ENCODE measurements at regions not wholly inside any gene's neighbourhood (a gene's known extent, or its start where the extent isn't known, plus 50 kb on each side); places are given as distances from the start of the nearest gene placed in this dataset.
"Not testable (repeated sequence)": the region's sequence is repeated elsewhere in the genome, so short reads cannot be mapped to it uniquely, and the experiment has no call there.

DNA sequence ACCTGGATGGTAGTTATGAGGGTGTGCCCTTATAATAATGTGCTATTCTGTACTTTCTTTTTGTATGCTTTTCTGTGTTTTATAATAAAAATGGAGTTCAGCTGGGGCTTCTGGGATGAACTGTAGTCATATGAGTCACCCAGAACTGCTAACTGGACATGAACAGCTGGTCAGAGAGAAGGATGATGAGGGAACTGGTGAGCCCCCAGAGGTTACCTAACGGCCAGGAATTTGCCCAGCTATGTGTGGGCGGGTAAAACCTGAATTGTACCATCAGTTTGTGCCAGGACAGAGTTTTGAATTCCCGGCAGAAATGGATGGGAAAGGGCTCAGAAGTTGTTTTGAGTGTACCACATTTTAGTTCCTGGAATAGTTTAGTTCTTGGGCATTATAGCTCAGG lies 138.0 kb upstream of the USP9X start:
- in situ Hi-C loops (cut with HindIII; ENCODE audit: low pct_unique_long_range_greater_than_20kb, low sequenced_read_pairs), result no loop called here
- no peak for DNase-seq (ENCODE audit: low read depth in 1 of 2, low spot score in 1 of 2)
- no peak for TF ChIP-seq JUND (IDR thresholded peaks at IDR 0.05; ENCODE audit: low read depth)

DNA sequence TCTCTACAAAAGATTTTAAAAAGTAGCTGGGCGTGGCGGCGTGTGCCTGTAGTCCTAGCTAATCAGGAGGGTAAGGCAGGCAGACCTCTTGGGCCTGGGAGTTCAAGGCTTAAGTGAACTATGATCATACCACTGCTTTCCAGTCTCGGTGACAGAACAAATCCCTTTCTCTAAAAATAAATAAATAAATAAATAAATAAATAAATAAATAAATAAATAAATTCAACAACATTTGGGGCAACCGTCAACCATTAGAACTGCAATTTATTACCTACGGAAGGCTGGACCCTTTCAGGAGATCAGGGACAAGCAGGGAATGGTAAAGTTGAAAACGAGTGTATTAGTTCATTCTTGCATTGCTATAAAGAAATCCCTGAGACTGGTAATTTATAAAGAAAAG lies 136.2 kb upstream of the USP9X start:
- no peak for TF ChIP-seq JUND (IDR thresholded peaks at IDR 0.05; ENCODE audit: low read depth)
- in situ Hi-C loops (cut with HindIII; ENCODE audit: low pct_unique_long_range_greater_than_20kb, low sequenced_read_pairs), result no loop called here
- no peak for DNase-seq (ENCODE audit: low read depth in 1 of 2, low spot score in 1 of 2)

DNA sequence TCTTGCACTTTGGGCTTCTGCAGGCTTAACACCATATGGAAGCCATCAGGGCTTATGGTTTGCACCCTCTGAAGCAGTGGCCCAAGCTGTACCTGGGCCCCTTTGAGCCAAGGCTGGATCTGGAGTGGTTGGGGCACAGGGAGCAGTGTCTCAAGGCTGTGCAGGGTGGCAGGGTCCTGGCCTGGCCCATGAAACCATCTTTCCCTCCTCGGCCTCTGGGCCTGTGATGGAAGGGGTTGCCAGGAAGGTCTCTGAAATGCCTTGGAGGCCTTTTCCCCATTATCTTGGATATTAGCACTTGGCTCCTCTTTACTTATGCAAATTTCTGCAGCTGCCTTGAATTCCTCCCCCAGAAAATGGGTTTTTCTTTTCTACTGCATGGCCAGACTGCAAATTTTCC lies 134.7 kb upstream of the USP9X start:
- DNase-seq (ENCODE audit: low read depth in 1 of 2, low spot score in 1 of 2), result no peak
- in situ Hi-C loops (cut with HindIII; ENCODE audit: low pct_unique_long_range_greater_than_20kb, low sequenced_read_pairs), result no loop called here
- no peak for TF ChIP-seq JUND (IDR thresholded peaks at IDR 0.05; ENCODE audit: low read depth)

DNA sequence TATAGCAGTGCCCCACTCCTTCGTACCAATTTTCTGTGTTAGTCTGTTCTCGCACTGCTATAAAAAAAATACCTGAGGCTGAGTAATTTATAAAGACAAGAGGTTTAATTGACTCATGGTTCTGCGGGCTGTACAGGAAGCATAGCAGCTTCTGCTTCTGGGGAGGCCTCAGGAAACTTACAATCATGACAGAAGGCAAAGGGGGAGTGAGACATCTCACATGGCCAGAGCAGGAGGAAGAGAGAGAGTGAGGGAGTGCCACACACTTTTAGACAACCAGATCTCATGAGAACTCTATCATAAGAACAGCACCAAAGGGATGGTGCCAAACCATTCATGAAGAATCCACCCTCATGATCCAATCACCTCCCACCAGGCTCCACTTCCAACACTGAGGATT lies 133.8 kb upstream of the USP9X start:
- in situ Hi-C loops (cut with HindIII; ENCODE audit: low pct_unique_long_range_greater_than_20kb, low sequenced_read_pairs); DNase-seq (ENCODE audit: low read depth in 1 of 2, low spot score in 1 of 2): not testable (repeated sequence)

DNA sequence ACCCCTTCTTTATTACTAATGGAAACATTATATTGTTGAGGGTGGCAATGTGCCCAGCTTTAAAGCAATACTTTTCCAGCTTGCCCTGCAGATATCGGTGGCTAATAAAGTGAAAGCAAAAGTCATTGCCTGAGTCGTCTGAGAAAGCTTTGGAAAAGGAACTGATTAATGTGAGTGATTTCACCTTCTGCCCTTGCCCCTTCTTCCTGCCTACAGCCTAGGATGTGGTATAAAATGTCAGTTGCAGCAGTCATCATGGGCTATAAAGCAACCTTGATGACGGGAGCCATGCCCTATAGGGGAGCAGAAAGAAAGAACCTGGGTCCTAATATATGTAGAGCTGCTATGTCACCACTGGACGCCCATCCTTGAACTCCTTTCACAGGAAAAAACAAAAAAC lies 132.4 kb upstream of the USP9X start:
- DNase-seq (ENCODE audit: low read depth in 1 of 2, low spot score in 1 of 2), result no peak
- in situ Hi-C loops (cut with HindIII; ENCODE audit: low pct_unique_long_range_greater_than_20kb, low sequenced_read_pairs), result no loop called here
- TF ChIP-seq JUND (IDR thresholded peaks at IDR 0.05; ENCODE audit: low read depth), result no peak

DNA sequence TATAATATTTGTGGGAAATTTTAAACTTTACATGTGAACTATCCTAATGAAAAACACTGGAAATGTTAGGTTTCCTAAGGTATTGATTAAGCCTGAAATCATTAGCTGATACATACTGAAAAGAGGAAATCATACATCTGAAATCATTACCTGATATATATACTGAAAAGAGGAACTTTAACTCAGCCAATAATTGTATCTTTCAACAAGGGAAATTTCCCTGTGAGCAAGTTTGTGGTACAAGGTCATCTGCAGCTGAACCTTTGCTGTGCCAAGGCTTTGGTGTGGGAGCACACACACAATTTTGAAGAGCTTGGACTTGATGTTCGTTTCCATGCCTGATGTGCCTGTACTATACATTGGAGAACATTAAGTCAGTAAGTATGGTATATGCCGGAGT lies 131.9 kb upstream of the USP9X start:
- DNase-seq (ENCODE audit: low read depth in 1 of 2, low spot score in 1 of 2), result no peak
- no peak for TF ChIP-seq JUND (IDR thresholded peaks at IDR 0.05; ENCODE audit: low read depth)
- in situ Hi-C loops (cut with HindIII; ENCODE audit: low pct_unique_long_range_greater_than_20kb, low sequenced_read_pairs), result no loop called here

DNA sequence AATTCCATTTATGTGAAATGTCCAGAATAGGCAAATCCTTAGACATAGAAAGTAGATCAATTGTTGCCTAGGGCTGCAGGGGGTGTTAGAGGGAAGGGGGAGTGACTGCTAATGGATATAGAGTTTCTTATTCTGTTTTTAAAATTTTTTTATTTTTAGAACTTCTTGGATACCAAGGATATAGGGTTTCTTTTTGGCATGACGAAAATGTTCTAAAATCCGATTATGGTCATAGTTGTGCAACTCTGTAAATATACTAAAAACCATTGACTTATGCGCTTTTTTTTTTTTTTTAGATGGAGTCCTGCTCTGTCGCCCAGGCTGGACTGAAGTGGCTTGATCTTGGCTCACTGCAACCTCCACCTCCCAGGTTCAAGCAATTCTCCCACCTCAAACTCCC lies 125.2 kb upstream of the USP9X start:
- in situ Hi-C loops (cut with HindIII; ENCODE audit: low pct_unique_long_range_greater_than_20kb, low sequenced_read_pairs), result no loop called here
- DNase-seq (ENCODE audit: low read depth in 1 of 2, low spot score in 1 of 2), result no peak
- TF ChIP-seq JUND (IDR thresholded peaks at IDR 0.05; ENCODE audit: low read depth), result no peak

DNA sequence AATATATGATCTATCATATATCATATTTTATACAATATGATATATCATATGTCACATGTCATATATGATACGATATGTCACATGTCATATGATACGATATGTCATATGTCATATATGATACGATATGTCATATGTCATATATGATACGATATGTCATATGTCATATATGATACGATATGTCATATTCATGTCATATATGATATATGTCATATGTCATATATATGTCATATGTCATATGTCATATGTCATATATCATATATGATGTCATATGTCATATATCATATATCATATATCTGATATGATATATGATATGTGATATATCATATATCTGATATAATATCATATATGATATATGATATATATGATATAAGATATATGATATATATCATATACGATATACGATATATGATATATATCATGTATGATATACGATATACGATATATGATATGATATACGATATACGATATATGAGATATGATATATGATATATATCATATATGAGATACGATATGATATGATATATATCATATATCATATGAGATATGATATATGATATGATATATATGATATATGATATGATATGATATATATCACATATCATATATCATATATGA lies 122.3 kb upstream of the USP9X start:
- TF ChIP-seq JUND (IDR thresholded peaks at IDR 0.05; ENCODE audit: low read depth), result no peak
- no peak for DNase-seq (ENCODE audit: low read depth in 1 of 2, low spot score in 1 of 2)
- in situ Hi-C loops (cut with HindIII; ENCODE audit: low pct_unique_long_range_greater_than_20kb, low sequenced_read_pairs), result no loop called here

GRCh38 chrX:40964008-40964407 lies 121.2 kb upstream of the USP9X start:
- in situ Hi-C loops (cut with HindIII; ENCODE audit: low pct_unique_long_range_greater_than_20kb, low sequenced_read_pairs), result no loop called here
- no peak for TF ChIP-seq JUND (IDR thresholded peaks at IDR 0.05; ENCODE audit: low read depth)
- no peak for DNase-seq (ENCODE audit: low read depth in 1 of 2, low spot score in 1 of 2)

GRCh38 chrX:40964633-40965586 lies 120.3 kb upstream of the USP9X start:
- no peak for TF ChIP-seq JUND (IDR thresholded peaks at IDR 0.05; ENCODE audit: low read depth)
- in situ Hi-C loops (cut with HindIII; ENCODE audit: low pct_unique_long_range_greater_than_20kb, low sequenced_read_pairs), result no loop called here

GRCh38 chrX:40966213-40966820 lies 118.9 kb upstream of the USP9X start:
- in situ Hi-C loops (cut with HindIII; ENCODE audit: low pct_unique_long_range_greater_than_20kb, low sequenced_read_pairs), result no loop called here
- no peak for DNase-seq (ENCODE audit: low read depth in 1 of 2, low spot score in 1 of 2)

More at GRCh38 chrX:40964633-40965586, 120.3 kb upstream of the USP9X start:
- no peak for DNase-seq (ENCODE audit: low read depth in 1 of 2, low spot score in 1 of 2)

GRCh38 chrX:40968180-40968579 lies 117.1 kb upstream of the USP9X start:
- no peak for DNase-seq (ENCODE audit: low read depth in 1 of 2, low spot score in 1 of 2)
- in situ Hi-C loops (cut with HindIII; ENCODE audit: low pct_unique_long_range_greater_than_20kb, low sequenced_read_pairs), result no loop called here
- TF ChIP-seq JUND (IDR thresholded peaks at IDR 0.05; ENCODE audit: low read depth), result no peak

More at GRCh38 chrX:40966213-40966820, 118.9 kb upstream of the USP9X start:
- TF ChIP-seq JUND (IDR thresholded peaks at IDR 0.05; ENCODE audit: low read depth), result no peak

- no peak for DNase-seq (ENCODE audit: low read depth in 1 of 2, low spot score in 1 of 2)
- TF ChIP-seq JUND (IDR thresholded peaks at IDR 0.05; ENCODE audit: low read depth), result no peak
Observed at GRCh38 chrX:40971736-40972135, 113.5 kb upstream of the USP9X start.

More at GRCh38 chrX:40971736-40972135, 113.5 kb upstream of the USP9X start:
- in situ Hi-C loops (cut with HindIII; ENCODE audit: low pct_unique_long_range_greater_than_20kb, low sequenced_read_pairs), result no loop called here
